Endothelial cell of umbilical vein (primary cell): ENCODE measurements at regions not wholly inside any gene's neighbourhood (a gene's known extent, or its start where the extent isn't known, plus 50 kb on each side); places are given as distances from the start of the nearest gene placed in this dataset.

ENCODE experiments used
- BruUV-seq: library from RNA; stranded (reverse); fragments of 400-500 nt; replicated peaks from 2 replicates; lab custom pipeline; 2021; lab: Mats Ljungman, UMichigan
- CTCF ChIA-PET: fragments of 300-600, 350-600 bp; sonication (Branson Sonifier 250); formaldehyde crosslinking; loops from one replicate; lab custom pipeline; 2021; ENCODE audit warnings: antibody characterized with exemption, inconsistent platforms; lab: Charles Lee
- POLR2A ChIA-PET: fragments of 300-600, 350-600 bp; sonication (Branson Sonifier 250); formaldehyde crosslinking; loops from one replicate; lab custom pipeline; 2021; ENCODE audit warnings: antibody characterized with exemption, inconsistent platforms; lab: Charles Lee
- DNase-seq: peaks from one replicate; pipeline ENCODE4 v3.0.0-alpha.2; 2011; ENCODE audit warnings: low read depth, low spot score
- FAIRE-seq: peaks from 2 replicates; lab custom pipeline; 2011; peaks lifted over from hg19 to GRCh38; lab: Jason Lieb, UNC
- H2AFZ ChIP-seq: 2 replicates; pipeline ENCODE4 v1.6.0; 2012; ENCODE audit warnings: low read depth, low read length, control low read depth, inconsistent platforms
- H3K27ac ChIP-seq: 2 replicates; pipeline ENCODE4 v1.5.1; 2011; ENCODE audit warnings: low read depth, mild to moderate bottlenecking, control low read depth, low read length, moderate library complexity; ENCODE audit not compliant: insufficient read depth
- H3K27me3 ChIP-seq, 2 experiments: 2 replicates each; pipeline versions ENCODE4 v1.6.0 to v1.6.1; 2011; ENCODE audit warnings: low read length in 2 of 2, mixed read lengths in 1 of 2; ENCODE audit not compliant: control insufficient read depth in 2 of 2, insufficient read depth in 2 of 2
- H3K36me3 ChIP-seq, 2 experiments: 2 replicates in 1 of 2; 3 replicates in 1 of 2; pipeline ENCODE4 v1.5.1; 2011; ENCODE audit warnings: low read length in 2 of 2, mild to moderate bottlenecking in 1 of 2, moderate library complexity in 1 of 2; ENCODE audit not compliant: control insufficient read depth in 2 of 2, insufficient read depth in 2 of 2; ENCODE audit errors: extremely low read depth in 1 of 2
- H3K4me1 ChIP-seq: 3 replicates; pipeline ENCODE4 v1.5.1; 2011; ENCODE audit warnings: mild to moderate bottlenecking, low read length; ENCODE audit not compliant: control insufficient read depth, insufficient read depth; ENCODE audit errors: extremely low read depth
- H3K4me2 ChIP-seq: 2 replicates; pipeline ENCODE4 v1.6.1; 2011; ENCODE audit warnings: low read length, control low read depth, mixed read lengths; ENCODE audit not compliant: insufficient read depth
- H3K4me3 ChIP-seq, 3 experiments: fragments of 200-600 bp in 1 of 3; sonication (generic), shearing (Covaris generic) in 1 of 3; replicated peaks in 1 of 3; 2 replicates each; pipeline ENCODE4 v1.5.1; 2011 to 2016; ENCODE audit warnings: control low read depth in 3 of 3, low read length in 3 of 3, mild to moderate bottlenecking in 2 of 3, inconsistent platforms in 1 of 3, low read depth in 1 of 3, moderate library complexity in 1 of 3; ENCODE audit not compliant: insufficient read depth in 1 of 3
- H3K79me2 ChIP-seq: 2 replicates; pipeline ENCODE4 v1.6.0; 2012; ENCODE audit warnings: low read length, inconsistent platforms; ENCODE audit not compliant: control insufficient read depth, insufficient read depth
- H3K9ac ChIP-seq: replicated peaks from 2 replicates; pipeline ENCODE3; 2011; ENCODE audit warnings: low read length, control low read depth; ENCODE audit not compliant: insufficient read depth; ENCODE audit errors: extremely low read depth
- H3K9me1 ChIP-seq: replicated peaks from 3 replicates; pipeline ENCODE4 v1.6.0; 2011; ENCODE audit warnings: mild to moderate bottlenecking, low read length; ENCODE audit not compliant: control insufficient read depth, insufficient read depth; ENCODE audit errors: extremely low read depth
- H3K9me3 ChIP-seq: replicated peaks from 2 replicates; pipeline ENCODE4 v1.5.1; 2012; ENCODE audit warnings: low read length, inconsistent platforms; ENCODE audit not compliant: control insufficient read depth, insufficient read depth
- H4K20me1 ChIP-seq: replicated peaks from 2 replicates; pipeline ENCODE3; 2011; ENCODE audit warnings: mild to moderate bottlenecking, low read length; ENCODE audit not compliant: control insufficient read depth, insufficient read depth; ENCODE audit errors: extremely low read depth
- CTCF ChIP-seq, 2 donors: IDR thresholded peaks; 1 replicate in 1 of 2; 2 replicates in 1 of 2; pipeline ENCODE4 v1.5.1; 2011; ENCODE audit warnings: low read length in 2 of 2, mild to moderate bottlenecking in 2 of 2, moderate library complexity in 2 of 2, control low read depth in 1 of 2, inconsistent platforms in 1 of 2, low read depth in 1 of 2; ENCODE audit not compliant: insufficient read depth in 1 of 2; ENCODE audit errors: extremely low read depth in 1 of 2
- EZH2 ChIP-seq: IDR thresholded peaks from 2 replicates; pipeline ENCODE4 v1.6.1; 2012; ENCODE audit warnings: borderline replicate concordance, low read depth, mild to moderate bottlenecking, moderate library complexity, low read length, inconsistent platforms; ENCODE audit not compliant: severe bottlenecking
- FOS ChIP-seq: IDR thresholded peaks from 2 replicates; pipeline ENCODE4 v1.6.1; 2011; ENCODE audit warnings: mild to moderate bottlenecking, low read length, moderate library complexity, borderline replicate concordance; ENCODE audit not compliant: insufficient read depth
- GATA2 ChIP-seq: IDR thresholded peaks from 2 replicates; pipeline ENCODE4 v1.7.0; 2011; ENCODE audit warnings: low read depth, mild to moderate bottlenecking, moderate library complexity, mixed read lengths, low read length; ENCODE audit not compliant: insufficient read length, insufficient read depth
- JUN ChIP-seq: IDR thresholded peaks from 2 replicates; pipeline ENCODE4 v1.6.1; 2011; ENCODE audit warnings: borderline replicate concordance, low read depth; ENCODE audit not compliant: insufficient read length, insufficient read depth
- MAX ChIP-seq: IDR thresholded peaks from 2 replicates; pipeline ENCODE4 v1.6.1; 2011; ENCODE audit not compliant: insufficient read depth, insufficient read length
- MYC ChIP-seq: IDR thresholded peaks from one replicate; pipeline ENCODE4 v1.6.1; 2011; ENCODE audit warnings: mild to moderate bottlenecking, low read depth, low read length
- POLR2A ChIP-seq: IDR thresholded peaks from 2 replicates; pipeline ENCODE4 v1.6.1; 2012; ENCODE audit warnings: low read depth, mild to moderate bottlenecking, control low read depth, low read length
- POLR2AphosphoS5 ChIP-seq: IDR thresholded peaks from 2 replicates; pipeline ENCODE4 v1.6.1; 2012; ENCODE audit warnings: low read depth, mild to moderate bottlenecking, control low read depth, low read length, moderate library complexity; ENCODE audit not compliant: insufficient read depth
- dilution Hi-C: fragments of 300-500 bp; cut with MboI; formaldehyde crosslinking; loops from one replicate; pipeline ENCODE4 v1.15.0; 2019; ENCODE audit warnings: low sequenced_read_pairs; ENCODE audit not compliant: extremely low pct_ligation_motif_present
- intact Hi-C: fragments of 100-400 bp; cut with micrococcal nuclease; formaldehyde crosslinking; loops from one replicate; pipeline ENCODE4 v1.10.0; 2022

GRCh38 chr5:112616812-112617547 is 120.7 kb upstream of the APC start:
- ChIA-PET POLR2A (no interaction called here), CTCF (no interaction called here)
- no peak for FAIRE-seq
- Histone ChIP-seq H3K27me3 (no peaks in the 10 kb centered on the region), H3K9me1 (no peaks in the 10 kb centered on the region), H3K9ac (no peak overlapping the region), H3K4me3 (no peak overlapping the region), H3K4me1 (no peaks in the 10 kb centered on the region), H3K79me2 (no peaks in the 10 kb centered on the region), H3K4me2 (no peak overlapping the region), H3K36me3 (no peaks in the 10 kb centered on the region), H3K9me3 (no peaks in the 10 kb centered on the region), H2AFZ (no peak overlapping the region), H3K27ac (no peak overlapping the region), H4K20me1 (no peaks in the 10 kb centered on the region)
- TF ChIP-seq CTCF (IDR thresholded peaks at IDR 0.05; ENCODE audit: extremely low read depth in 1 of 2, insufficient read depth in 1 of 2, low read depth in 1 of 2, low read length in 2 of 2): no peak
- no peak for TF ChIP-seq MAX
- no peak for TF ChIP-seq POLR2A
- TF ChIP-seq POLR2AphosphoS5: no peak
- no peak for TF ChIP-seq FOS
- no peak for TF ChIP-seq EZH2
- no peak for TF ChIP-seq GATA2
- TF ChIP-seq MYC: no peak
- no peak for TF ChIP-seq JUN
- no TSS peak for BruUV-seq
- no peak for DNase-seq
- intact Hi-C loops (no loop called here), dilution Hi-C loops (no loop called here)
